Activated T-cell treated with anti-CD3 and anti-CD28 coated beads, Interleukin-2, amount 50 U/mL, for 4 hours (primary cell): ENCODE measurements at regions not wholly inside any gene's neighbourhood (a gene's known extent, or its start where the extent isn't known, plus 50 kb on each side); places are given as distances from the start of the nearest gene placed in this dataset.
"Not testable (repeated sequence)": the region's sequence is repeated elsewhere in the genome, so short reads cannot be mapped to it uniquely, and the experiment has no call there.

Experiments used
- ATAC-seq, 2 donors: fragments of 200-7000 bp; cut with Tn5 transposase; one replicate each; pipeline ENCODE4 v1.10.0; 2021
- DNase-seq: peaks from one replicate; pipeline ENCODE4 v3.0.0-alpha.2; 2020
- H3K27me3 Mint-ChIP-seq: one replicate; pipeline ENCODE4 v1.8.0; 2021; ENCODE audit warnings: low read depth, mixed read lengths
- H3K36me3 Mint-ChIP-seq: one replicate; pipeline ENCODE4 v1.8.0; 2022; ENCODE audit warnings: mixed read lengths; ENCODE audit not compliant: insufficient read depth
- H3K4me1 Mint-ChIP-seq: one replicate; pipeline ENCODE4 v1.8.0; 2021; ENCODE audit warnings: low read depth, mixed read lengths
- H3K4me3 Mint-ChIP-seq: one replicate; pipeline ENCODE4 v1.8.0; 2021; ENCODE audit warnings: mild to moderate bottlenecking, moderate library complexity, mixed read lengths
- H3K9me3 Mint-ChIP-seq: one replicate; pipeline ENCODE4 v1.8.0; 2021; ENCODE audit warnings: mixed read lengths

DNA sequence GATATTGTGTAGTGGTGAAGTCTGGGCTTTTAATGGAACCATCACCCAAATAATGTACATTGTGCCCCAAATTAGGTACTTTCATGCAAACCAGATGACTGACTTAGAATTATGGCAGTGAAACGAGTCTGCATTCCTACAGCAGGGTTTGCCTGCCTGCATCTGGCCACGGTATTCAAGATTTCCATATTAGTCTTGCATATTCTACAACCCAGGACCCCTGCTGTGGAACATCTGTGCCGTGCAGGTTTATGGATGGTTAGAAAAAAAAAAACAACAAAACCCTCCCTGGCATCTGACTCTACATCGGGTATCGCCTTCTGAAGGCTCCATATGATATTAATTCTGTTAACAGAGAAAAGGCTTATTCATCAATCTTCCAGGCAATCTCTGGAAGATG lies 394.8 kb downstream of the DCDC2C start:
- Mint-ChIP-seq H3K4me3 (no peak overlapping the region), H3K4me1 (no peaks in the 10 kb centered on the region), H3K27me3 (no peaks in the 10 kb centered on the region), H3K9me3 (no peaks in the 10 kb centered on the region), H3K36me3 (no peaks in the 10 kb centered on the region)
- DNase-seq (no peak), ATAC-seq (no peak)

GRCh38 chr2:4101936-4102335 lies 398.6 kb downstream of the DCDC2C start:
- DNase-seq (no peak), ATAC-seq (no peak)
- H3K4me3 Mint-ChIP-seq: no peak overlapping the region
- H3K27me3 Mint-ChIP-seq: no peaks in the 10 kb centered on the region
- H3K4me1 Mint-ChIP-seq: no peaks in the 10 kb centered on the region
- no peaks in the 10 kb centered on the region for H3K36me3 Mint-ChIP-seq
- no peaks in the 10 kb centered on the region for H3K9me3 Mint-ChIP-seq

DNA sequence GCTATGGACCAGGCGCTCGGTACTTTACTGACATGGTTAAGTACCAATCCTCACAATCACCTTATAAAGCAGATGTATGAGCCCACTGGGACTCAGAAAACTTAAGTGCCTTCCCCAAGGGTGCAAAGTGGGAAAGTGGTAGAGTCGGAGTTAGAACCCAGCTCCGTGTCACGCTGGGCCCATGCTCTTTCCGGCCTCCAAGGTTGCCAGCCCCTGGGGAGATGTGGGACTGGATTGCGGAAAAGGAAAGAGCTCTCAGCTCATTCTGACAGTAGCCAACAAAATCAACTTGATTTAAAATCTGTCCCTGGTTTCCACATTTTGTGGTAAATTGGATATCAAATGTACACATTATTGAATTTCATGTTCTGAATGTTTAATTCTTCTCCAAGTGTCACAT lies 403.8 kb downstream of the DCDC2C start:
- ATAC-seq (no peak), DNase-seq (no peak)
- Mint-ChIP-seq H3K4me1 (no peaks in the 10 kb centered on the region), H3K9me3 (no peaks in the 10 kb centered on the region), H3K27me3 (no peaks in the 10 kb centered on the region), H3K36me3 (no peaks in the 10 kb centered on the region), H3K4me3 (no peak overlapping the region)

- H3K4me1 Mint-ChIP-seq: no peaks in the 10 kb centered on the region
- ATAC-seq (no peak), DNase-seq (no peak)
- H3K4me3 Mint-ChIP-seq: no peak overlapping the region
- H3K9me3 Mint-ChIP-seq: no peaks in the 10 kb centered on the region
- H3K36me3 Mint-ChIP-seq: no peaks in the 10 kb centered on the region
- no peaks in the 10 kb centered on the region for H3K27me3 Mint-ChIP-seq
Observed at GRCh38 chr2:4110273-4110672, 406.9 kb downstream of the DCDC2C start.

- not testable (repeated sequence) for DNase-seq, H3K4me1 Mint-ChIP-seq, ATAC-seq, H3K4me3 Mint-ChIP-seq, H3K36me3 Mint-ChIP-seq, H3K27me3 Mint-ChIP-seq
- peaks cover 21% of the 10 kb centered on the region for H3K9me3 Mint-ChIP-seq
Observed at GRCh38 chr2:4115435-4115834, 412.1 kb downstream of the DCDC2C start.

GRCh38 chr2:4122726-4123125 lies 419.4 kb downstream of the DCDC2C start:
- Mint-ChIP-seq H3K36me3 (no peaks in the 10 kb centered on the region), H3K27me3 (no peaks in the 10 kb centered on the region), H3K9me3 (peaks cover 24% of the 10 kb centered on the region), H3K4me3 (no peak overlapping the region), H3K4me1 (no peaks in the 10 kb centered on the region)
- no peak for DNase-seq
- no peak for ATAC-seq

- peaks cover 23% of the 10 kb centered on the region for H3K9me3 Mint-ChIP-seq
- H3K36me3 Mint-ChIP-seq: no peaks in the 10 kb centered on the region
- H3K27me3 Mint-ChIP-seq: no peaks in the 10 kb centered on the region
- ATAC-seq (no peak), DNase-seq (no peak)
- no peak overlapping the region for H3K4me3 Mint-ChIP-seq
- H3K4me1 Mint-ChIP-seq: no peaks in the 10 kb centered on the region
Observed at GRCh38 chr2:4130651-4131050, 427.3 kb downstream of the DCDC2C start.

DNA sequence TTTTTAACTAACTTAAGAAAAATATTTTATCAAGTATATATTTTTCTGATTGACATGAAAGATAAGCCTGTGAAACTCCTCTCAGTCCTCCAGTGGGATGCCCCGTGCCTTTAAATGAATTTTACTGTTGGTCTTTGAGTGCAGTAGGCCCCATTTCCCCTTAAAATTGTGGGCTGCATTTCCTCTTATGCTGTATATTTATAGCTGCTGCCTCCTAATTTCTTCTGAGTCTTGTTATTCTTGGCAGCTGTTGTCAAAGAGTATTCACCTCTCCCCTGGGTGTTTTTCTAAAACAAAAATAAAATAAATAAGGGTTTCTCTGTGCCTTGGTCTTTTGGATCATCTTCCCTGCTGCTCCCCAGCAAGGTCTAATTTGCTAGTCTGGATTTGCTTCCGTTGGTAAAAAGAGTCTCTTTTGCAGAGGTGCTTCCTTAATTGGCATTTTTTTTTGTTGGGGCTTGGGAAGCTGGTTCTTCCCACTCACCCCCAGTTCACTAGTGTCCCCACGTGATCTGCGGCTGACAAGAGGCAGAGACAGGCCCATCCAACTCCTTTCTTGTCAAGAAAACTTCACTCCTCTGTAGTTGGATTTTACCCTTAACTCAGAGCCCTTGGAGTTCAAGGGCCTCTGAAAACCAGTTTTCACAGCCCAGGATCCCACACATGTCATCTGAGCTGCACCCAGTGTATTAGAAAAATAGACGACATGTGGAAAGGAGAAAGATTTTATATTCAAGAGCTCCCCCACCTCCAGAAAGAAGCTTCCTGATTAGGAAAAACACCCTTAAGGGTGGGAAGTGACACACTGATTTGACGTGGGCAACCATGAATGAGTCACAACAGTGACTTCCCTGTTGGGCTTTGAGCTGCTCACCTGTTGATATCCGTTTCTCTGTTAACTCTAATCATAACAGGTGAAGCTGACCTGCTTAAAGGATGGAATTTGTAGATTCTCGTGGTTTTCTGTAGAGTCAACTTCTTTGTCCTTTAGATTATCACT lies 431.5 kb downstream of the DCDC2C start:
- Mint-ChIP-seq H3K36me3 (no peaks in the 10 kb centered on the region), H3K4me3 (no peak overlapping the region), H3K9me3 (peaks cover 23% of the 10 kb centered on the region), H3K27me3 (no peaks in the 10 kb centered on the region), H3K4me1 (no peaks in the 10 kb centered on the region)
- ATAC-seq: no peak
- DNase-seq: no peak

GRCh38 chr2:4135765-4136164 lies 432.4 kb downstream of the DCDC2C start:
- ATAC-seq: no peak
- no peak overlapping the region for H3K4me3 Mint-ChIP-seq
- no peaks in the 10 kb centered on the region for H3K27me3 Mint-ChIP-seq
- no peaks in the 10 kb centered on the region for H3K4me1 Mint-ChIP-seq
- H3K9me3 Mint-ChIP-seq: peaks cover 19% of the 10 kb centered on the region
- H3K36me3 Mint-ChIP-seq: no peaks in the 10 kb centered on the region
- no peak for DNase-seq

DNA sequence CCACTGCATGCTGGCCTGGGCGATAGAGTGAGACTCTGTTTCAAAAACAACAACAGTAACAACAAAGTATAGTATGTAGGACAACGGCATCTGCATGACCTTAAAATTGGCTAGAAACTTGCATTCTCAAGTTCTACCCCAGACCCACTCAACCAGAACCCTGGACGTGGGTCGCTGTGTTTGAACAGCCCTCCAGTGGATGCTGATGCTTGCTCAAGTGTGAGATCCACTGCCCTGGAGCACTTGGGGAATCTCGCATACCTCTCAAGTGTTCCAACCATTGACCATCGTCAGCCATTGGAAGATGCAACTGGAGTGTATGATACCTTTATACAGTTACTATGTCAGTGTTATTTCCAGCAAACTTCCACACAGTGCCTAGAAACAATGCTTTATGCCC lies 435.9 kb downstream of the DCDC2C start:
- no peak for ATAC-seq
- DNase-seq: no peak
- no peaks in the 10 kb centered on the region for H3K4me1 Mint-ChIP-seq
- no peaks in the 10 kb centered on the region for H3K27me3 Mint-ChIP-seq
- no peak overlapping the region for H3K4me3 Mint-ChIP-seq
- peaks cover 4% of the 10 kb centered on the region for H3K9me3 Mint-ChIP-seq
- H3K36me3 Mint-ChIP-seq: no peaks in the 10 kb centered on the region

DNA sequence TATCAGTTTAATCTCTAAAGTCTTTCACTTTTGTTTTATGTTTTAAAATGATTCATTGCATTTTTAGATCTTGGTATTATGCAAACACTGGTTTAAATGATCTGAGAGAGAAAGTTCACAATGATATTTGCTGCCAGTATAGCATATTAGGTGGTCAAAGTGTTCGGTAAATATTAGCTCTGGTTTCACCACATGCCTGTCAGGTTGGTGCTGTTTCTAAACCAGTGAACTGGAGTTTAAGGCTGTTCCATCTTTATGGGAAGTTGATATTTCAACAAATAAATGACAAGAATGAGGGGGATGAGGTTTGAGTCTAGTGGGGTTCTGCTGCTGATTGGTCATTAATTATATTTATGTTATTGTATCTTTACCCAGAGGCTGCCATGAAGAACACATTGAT lies 436.4 kb downstream of the DCDC2C start:
- Mint-ChIP-seq H3K36me3 (no peaks in the 10 kb centered on the region), H3K4me1 (no peaks in the 10 kb centered on the region), H3K4me3 (no peak overlapping the region), H3K27me3 (no peaks in the 10 kb centered on the region), H3K9me3 (peaks cover 8% of the 10 kb centered on the region)
- DNase-seq (no peak), ATAC-seq (no peak)

- Mint-ChIP-seq H3K27me3 (no peaks in the 10 kb centered on the region), H3K36me3 (no peaks in the 10 kb centered on the region), H3K9me3 (peaks cover 9% of the 10 kb centered on the region), H3K4me1 (no peaks in the 10 kb centered on the region), H3K4me3 (no peak overlapping the region)
- ATAC-seq (no peak), DNase-seq (no peak)
Observed at GRCh38 chr2:4140281-4140970, 437.1 kb downstream of the DCDC2C start.

GRCh38 chr2:4144731-4145130 lies 441.4 kb downstream of the DCDC2C start:
- Mint-ChIP-seq H3K4me1 (no peaks in the 10 kb centered on the region), H3K9me3 (peaks cover 5% of the 10 kb centered on the region), H3K27me3 (no peaks in the 10 kb centered on the region), H3K36me3 (no peaks in the 10 kb centered on the region), H3K4me3 (no peak overlapping the region)
- DNase-seq (no peak), ATAC-seq (no peak)

- H3K27me3 Mint-ChIP-seq: no peaks in the 10 kb centered on the region
- H3K4me1 Mint-ChIP-seq: no peaks in the 10 kb centered on the region
- ATAC-seq (no peak), DNase-seq (no peak)
- no peaks in the 10 kb centered on the region for H3K36me3 Mint-ChIP-seq
- no peak overlapping the region for H3K4me3 Mint-ChIP-seq
- peaks cover 5% of the 10 kb centered on the region for H3K9me3 Mint-ChIP-seq
Observed at GRCh38 chr2:4151521-4151920, 448.1 kb downstream of the DCDC2C start.

GRCh38 chr2:4152051-4152450 lies 448.7 kb downstream of the DCDC2C start:
- H3K27me3 Mint-ChIP-seq: no peaks in the 10 kb centered on the region
- DNase-seq (no peak), ATAC-seq (no peak)
- no peaks in the 10 kb centered on the region for H3K36me3 Mint-ChIP-seq
- no peak overlapping the region for H3K4me3 Mint-ChIP-seq
- H3K9me3 Mint-ChIP-seq: peaks cover 10% of the 10 kb centered on the region
- H3K4me1 Mint-ChIP-seq: no peaks in the 10 kb centered on the region
